Stimulated activated CD4-positive, alpha-beta T cell treated with anti-CD3 and anti-CD28 coated beads, Interleukin-2, amount 100 ng/mL, for 24 hours (primary cell): ENCODE measurements at regions not wholly inside any gene's neighbourhood (a gene's known extent, or its start where the extent isn't known, plus 50 kb on each side); places are given as distances from the start of the nearest gene placed in this dataset.
"Not testable (repeated sequence)": the region's sequence is repeated elsewhere in the genome, so short reads cannot be mapped to it uniquely, and the experiment has no call there.

ENCODE experiments used
- DNase-seq, 2 donors: peaks; one replicate each; pipeline ENCODE4 v3.0.0-alpha.2; 2020

DNA sequence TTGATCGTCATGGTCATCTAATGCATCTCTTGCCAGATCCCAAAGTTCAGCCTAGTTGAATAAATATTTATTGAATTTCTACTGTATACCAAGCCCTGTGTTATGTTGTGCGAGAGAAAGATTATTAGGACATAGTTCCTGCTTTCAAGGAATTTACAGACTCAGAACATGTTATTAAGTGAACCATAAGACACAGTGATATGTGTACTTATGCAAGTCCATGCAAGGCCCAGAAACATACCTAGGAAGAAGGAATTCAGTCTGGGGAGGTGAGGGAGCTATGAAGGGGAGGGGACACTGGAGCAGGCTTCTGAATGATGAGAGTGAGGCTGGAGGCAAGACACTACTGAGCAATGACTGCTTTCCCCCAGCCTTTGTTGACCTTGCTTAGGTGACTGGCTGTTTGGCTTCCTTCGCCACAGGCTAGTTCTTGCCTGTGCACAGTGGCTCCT lies 81.4 kb downstream of the ACAA2 start:
- DNase-seq: no peak

DNA sequence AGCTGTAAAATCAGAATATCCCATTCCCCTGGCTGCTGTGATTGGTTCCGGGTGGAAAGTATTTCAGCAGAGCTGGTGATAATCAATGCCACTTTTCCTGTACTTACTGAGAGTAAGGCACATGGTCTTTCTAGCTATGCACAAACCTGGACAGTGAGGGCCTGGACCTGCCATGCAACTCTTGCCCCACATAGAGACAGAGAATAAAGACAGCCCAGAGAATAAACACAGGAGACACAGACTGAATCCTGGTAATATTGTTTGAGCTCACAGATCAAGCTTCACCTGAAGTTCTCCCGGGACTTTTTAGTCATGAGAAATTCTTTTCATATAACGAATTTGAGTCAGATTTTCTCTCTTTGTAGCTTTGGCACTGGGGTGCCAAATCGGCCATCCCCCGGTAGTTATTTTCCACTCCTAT lies 81.9 kb downstream of the ACAA2 start:
- DNase-seq: no peak

DNA sequence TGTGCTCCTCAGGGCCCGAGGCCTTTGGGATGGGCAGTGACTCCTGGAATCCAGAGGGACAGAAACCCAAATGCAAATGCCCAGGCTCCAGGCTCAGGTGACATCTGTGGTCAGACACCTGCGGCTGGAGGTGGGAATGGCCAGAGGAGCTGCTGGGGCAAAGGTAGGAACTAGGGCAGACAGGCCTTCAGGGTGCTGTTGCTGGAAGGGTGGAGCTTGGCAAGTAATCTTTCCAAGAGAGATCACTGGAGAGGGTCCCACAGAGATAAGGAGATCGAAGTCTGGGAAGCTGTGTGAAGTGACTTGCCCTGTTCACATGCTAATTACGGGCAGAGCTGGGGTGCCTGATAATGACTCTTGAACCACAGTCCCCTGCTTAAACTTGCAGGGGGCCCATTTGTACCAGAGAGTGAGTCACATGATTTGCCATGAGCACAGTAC lies 82.4 kb downstream of the ACAA2 start:
- DNase-seq: no peak

DNA sequence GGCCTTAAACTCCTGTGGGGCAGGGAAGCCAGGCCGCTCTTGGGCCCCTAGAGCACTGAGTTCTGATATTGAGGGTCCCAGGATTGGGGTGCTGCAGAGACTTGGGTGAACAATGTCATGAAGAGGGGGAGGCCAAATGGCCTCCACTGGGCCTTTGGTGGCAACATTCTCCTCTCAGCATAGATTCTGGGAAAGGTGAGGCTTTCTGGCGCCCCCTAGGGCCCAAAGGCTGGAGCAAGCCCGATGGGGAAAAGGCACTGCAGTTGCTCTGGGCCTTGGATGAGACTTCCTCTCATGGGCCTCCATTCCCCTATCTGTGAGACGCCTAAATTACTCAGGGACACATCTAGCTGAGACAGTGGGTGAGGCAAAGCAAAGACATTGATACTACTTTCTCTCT lies 84.8 kb downstream of the ACAA2 start:
- peak; percentile 30 to 65 for DNase-seq

DNA sequence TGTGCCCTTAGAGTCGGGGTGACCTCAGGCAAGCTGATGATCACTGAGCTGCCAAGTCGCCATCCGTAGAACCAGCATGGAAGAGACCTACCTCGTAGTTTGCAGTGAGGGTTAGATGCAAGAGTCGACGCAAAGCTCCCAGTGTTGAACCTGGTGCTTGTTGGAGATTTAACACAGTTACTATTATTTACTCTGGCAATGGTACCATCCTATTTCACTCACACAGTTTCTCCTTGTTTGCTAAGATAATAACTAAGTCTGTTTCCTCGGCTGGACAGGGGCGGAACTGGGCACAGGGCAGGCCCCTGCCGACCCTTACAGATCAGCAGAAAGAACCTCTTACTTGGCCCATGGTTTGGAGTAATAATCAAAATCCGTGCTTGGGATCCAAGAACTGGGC lies 85.5 kb downstream of the ACAA2 start:
- no peak for DNase-seq

DNA sequence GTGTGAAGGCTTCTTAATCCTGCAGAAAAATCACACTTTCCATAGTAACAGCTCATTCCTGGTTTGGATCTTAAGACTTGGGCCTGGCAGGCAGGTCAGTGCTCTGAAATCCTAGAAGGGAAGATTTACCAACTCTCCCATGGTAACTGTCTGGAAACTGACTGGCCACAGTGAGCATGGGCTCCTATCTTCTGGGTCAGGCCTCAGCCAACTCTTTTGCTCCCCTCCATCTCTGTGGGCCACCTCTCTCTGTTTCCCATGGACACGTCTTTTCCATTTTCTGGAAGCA lies 86.7 kb downstream of the ACAA2 start:
- no peak for DNase-seq

DNA sequence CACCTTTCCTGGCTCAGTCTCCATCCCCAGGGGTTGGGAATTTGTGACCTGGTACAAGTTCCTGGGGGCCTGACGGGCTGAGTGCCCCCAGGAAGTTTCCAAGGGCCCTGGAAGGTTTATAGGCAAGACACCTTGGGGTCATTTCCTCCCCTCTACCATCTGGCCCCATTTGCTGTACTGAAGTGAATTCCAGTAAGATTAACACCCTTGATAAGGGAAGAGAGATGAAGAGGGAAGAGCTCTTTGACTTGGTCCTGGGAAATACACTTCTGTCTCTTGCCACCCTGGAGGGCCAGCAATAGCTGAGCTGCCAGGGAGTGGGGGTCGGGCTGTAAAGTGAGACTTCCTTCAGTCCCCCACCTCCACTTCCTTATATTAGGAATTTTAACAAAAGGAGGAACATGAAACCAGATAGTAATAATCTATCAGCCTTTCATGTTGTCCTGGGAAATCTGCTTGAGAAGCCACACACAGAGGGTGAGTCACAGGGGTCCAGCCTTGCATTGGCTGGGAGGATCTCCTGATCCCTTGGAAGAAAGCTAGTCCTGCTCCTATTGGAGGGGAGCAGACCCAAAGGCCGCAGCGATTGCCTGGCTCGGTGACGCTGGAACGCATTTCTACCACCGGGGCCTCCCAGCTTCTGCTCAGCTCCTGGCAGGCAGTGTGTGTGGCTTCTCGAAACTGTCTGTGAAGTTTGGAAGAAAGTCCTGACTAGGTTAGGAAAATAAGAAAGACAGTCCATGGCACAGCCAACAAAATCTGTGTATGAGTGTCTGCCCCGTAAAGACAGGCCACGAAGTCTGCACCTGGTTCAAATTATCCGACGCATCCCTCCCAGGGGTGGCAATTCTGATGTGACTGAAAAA lies 87.3 kb downstream of the ACAA2 start:
- no peak for DNase-seq

DNA sequence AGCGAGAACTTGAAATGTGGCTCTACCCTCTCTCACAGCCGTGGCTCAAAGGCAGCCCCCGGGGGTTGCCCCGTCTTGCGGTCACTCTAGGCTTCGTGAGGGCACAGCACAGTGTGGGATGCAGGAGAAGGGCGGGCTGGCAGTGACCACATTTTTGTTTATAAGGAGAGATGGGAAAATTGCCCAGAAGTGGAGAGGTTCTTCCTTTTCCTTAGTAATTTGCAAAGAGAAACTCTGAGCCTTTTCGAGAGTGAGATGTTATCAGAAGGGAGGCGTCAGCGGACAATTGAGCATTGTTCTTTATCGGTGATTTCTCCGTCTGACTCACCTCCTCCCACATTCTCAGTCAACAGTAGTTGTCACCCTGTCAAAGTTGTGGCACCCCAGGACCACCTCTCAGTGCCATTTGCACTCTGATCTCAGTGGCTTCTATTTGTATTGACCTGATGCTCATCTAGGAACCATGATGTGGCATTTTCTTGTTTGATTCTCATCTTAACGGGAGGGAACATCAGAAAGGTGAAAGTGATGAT lies 89.6 kb downstream of the ACAA2 start:
- DNase-seq: peak; percentile 13 to 21

DNA sequence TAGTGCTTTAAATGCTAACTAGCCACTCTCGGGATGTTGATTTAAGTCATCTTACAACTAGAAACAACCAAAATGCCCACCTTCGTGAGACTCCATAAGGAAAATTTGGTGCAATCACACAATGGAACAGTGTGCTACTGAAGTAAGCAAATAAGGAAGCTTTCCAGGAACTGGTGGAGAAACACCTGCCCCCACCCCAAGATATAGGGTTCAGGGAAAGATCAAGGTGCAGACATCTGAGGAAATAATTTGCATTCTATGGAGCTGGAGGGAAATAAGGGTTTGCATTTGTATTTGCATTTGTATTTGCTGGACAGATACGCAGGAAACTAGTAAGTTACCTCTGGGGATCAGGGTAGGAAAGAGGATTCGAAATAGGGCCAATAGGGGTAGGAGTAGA lies 90.9 kb downstream of the ACAA2 start:
- no peak for DNase-seq

DNA sequence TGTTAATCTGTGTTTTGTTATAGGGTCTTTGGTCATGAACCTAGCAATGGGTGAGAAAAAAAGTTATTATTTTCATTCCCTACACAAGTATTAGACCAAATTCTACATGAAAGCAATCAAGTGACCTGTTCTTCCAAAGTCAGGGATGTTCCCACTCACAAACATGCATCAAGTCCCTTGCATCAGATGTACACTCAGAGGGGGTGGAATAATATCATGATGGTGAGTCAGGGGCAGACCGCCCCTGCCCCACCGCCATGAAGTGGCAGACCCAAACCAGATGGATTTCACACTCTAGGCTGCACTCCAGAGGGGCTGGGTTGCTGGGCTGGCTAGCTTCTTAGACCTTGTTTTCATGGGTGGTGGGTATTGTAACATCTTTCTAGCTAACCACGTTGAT lies 91.4 kb downstream of the ACAA2 start:
- DNase-seq: no peak

DNA sequence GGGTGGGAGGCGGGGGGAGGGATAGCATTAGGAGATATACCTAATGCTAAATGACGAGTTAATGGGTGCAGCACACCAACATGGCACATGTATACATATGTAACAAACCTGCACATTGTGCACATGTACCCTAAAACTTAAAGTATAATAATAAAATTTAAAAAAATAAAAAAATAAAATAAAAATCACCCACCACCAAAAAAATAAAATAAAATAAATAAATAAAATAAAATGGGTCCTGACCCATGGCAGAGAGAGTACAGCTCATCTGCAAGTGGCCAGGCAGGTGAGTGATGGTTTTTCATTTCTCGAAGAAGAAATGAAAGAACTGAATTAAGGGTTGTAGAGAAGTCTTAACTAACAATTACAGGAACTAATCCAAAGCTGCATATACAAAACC lies 92.4 kb downstream of the ACAA2 start:
- not testable (repeated sequence) for DNase-seq

DNA sequence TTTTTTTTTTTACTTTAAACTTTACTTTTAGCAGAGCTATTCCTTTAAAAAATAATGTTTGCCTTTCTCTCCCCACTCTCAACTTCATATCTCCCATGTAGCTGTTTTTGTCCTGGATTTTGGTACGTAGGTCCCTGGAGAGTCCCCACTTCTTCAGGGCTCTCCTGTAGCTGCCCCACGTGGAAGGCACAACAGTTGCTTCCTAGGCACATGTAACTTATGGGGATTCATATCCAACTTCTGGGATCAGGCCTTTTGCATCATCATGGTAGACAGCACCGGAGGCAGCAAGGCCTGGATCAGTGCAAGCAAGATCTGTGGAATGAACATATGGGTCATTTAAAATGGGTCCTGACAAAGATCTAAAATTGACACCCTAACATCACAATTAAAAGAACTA lies 95.7 kb downstream of the ACAA2 start:
- no peak for DNase-seq

DNA sequence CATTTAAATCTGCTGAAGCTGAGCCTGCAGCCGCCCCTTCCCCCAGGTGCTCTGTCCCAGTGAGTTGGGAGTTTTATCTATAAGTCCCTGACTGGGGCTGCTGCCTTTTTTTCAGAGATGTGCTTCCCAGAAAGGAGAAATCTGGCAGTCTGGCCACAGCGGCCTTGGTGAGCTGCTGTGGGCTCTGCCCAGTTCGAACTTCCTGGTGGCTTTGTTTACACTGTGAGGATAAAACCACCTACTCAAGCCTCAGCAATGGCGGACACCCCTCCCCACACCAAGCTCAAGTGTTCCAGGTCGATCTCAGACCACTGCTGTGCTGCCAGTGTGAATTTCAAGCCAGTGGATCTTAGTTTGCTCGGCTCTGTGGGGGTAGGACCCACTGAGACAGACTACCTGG lies 97.3 kb downstream of the ACAA2 start:
- DNase-seq: no peak

DNA sequence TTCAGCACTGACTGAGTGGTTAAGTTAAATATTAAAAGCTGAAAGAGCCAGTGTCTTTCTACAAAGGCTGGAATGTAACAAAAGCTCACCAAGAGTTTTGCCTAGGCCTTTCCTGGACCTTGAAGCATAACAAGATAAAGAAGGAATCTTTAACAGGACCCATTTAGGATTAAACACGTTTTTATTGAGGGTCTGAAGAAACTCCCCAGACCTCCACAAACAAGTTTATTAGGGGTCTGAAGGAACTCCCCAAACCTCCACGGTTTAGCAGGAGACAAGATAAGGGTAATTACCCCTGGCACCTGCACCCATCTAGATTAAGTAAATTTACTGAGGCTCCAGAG lies 104.0 kb downstream of the ACAA2 start:
- no peak for DNase-seq

DNA sequence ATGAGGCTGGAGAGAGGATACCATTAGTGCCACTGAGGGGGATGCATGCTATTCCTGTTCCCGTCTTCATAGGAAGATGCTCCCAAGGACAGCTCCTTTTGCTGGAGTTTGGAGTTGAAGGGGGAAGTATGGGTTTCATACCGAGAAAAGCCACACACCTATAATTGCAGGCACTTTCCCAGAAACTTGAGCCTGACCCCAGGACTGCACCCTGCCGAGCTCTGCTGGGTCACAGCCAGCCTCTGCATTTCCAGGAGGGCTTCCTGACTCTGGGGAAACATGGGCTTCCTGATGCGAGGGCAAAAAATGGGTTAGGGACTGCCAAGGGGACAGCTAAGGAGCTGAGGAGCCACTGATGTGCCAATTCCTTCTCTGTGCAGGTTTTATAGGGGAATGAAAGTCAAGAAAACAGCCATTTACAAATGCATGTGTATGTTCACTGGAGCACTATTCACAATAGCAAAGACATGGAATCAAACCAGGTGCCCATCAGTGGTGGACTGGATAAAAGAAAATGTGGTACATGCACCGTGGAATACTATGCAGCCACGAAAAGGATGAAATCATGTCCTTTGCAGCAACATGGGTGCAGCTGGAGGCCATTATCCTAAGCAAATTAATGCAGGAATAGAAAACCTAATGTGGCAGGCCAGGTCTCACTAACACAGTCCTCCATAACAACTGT lies 104.5 kb downstream of the ACAA2 start:
- no peak for DNase-seq

DNA sequence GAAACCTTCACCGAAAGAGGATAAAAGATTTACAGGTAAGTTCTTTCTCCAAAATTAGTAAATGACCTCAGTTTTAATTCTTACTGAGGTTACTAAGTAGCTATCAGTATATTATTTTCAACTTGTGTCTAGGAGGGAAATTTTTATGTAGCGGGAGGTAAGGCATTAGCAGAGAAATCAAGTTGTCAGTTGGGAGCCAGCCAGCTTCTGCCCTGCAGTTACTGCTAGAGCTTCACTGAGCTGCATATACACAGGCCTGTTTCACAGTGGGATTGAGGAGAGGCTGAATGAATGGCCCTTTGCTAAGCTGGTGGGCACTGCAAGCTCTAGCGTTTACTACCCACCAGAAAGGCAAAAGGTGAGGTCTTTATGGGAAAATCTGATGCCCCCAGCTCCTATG lies 105.7 kb downstream of the ACAA2 start:
- DNase-seq: no peak

DNA sequence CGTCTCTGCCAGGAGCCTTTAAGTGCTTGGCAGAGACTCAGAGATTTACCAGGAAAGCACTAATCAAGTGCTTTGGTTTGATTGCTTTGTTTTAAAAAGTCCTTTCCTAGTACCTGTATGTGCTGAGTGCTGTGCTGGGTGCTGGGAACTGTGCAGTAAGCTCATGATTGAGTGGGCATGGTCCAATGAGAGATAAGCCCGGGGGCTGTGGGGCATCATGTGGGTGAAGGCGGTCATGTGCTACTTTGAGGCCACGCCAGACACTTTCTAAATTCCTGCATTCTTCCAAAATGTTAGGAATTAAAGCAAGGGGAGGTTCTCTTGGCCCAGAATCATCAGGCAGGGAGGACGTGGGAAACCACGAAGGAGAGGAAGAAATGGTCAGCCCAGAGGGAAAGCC lies 109.0 kb downstream of the ACAA2 start:
- DNase-seq: no peak

DNA sequence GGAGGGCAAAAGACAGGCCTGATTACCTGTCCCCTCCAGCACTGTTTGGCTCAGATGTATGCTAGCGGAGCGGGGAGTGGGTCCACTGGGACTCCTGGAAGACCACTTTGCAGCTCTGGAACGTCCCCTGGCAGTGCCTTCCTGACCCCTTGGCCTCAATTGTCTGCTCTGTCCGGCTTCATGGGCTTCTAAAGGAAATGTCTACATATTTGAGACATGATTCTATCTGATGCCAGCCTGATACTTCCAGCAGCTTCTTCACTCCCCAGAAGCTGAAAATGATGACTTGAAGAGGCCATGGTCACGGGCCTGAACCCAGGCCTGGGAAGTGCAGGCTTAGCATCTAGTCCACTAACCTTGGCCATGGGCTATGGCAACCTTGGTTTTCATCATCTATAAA lies 112.1 kb downstream of the ACAA2 start:
- no peak for DNase-seq

DNA sequence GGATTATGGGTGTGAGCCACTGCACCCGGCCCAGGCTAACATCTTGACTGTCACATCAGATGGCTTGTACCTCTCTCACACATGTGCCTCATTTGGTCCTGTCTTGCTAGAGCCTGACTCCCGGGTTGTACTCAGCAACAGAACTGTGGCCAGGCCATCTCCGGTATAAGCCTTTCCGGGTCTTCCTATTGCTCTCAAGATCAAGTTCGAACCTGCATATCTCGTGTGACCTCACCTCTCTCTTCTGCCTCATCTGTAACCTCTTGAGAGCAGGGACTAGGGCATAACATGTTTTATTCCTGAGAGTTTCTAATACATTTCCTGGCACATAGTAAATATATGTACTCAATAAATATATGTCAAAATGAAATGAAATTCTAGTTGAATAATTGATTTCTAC lies 114.0 kb downstream of the ACAA2 start:
- no peak for DNase-seq

DNA sequence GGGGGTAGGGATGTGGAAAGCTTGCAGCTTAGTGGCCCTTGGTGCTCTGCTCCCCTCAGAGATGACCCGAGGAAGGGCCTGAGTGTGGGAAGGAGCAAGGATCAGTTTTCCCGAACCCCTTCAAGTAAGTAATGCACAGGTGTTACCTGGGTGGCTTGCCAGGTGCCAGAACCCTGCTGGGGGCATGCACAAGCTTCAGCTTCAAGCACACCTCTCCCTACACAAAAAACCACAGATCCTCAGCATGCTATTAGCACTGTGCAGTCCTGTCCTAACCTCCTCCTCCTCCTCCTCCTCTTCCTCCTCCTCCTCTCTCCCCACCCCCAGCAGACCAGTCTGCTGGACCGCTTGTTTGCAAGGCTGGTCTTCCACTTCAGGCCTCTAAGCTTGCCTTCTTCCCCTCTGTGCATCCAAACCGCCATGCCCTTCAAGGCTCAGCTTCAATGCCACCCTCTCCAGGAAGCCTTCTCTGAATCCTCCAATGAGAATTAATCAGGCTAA lies 114.8 kb downstream of the ACAA2 start:
- no peak for DNase-seq

DNA sequence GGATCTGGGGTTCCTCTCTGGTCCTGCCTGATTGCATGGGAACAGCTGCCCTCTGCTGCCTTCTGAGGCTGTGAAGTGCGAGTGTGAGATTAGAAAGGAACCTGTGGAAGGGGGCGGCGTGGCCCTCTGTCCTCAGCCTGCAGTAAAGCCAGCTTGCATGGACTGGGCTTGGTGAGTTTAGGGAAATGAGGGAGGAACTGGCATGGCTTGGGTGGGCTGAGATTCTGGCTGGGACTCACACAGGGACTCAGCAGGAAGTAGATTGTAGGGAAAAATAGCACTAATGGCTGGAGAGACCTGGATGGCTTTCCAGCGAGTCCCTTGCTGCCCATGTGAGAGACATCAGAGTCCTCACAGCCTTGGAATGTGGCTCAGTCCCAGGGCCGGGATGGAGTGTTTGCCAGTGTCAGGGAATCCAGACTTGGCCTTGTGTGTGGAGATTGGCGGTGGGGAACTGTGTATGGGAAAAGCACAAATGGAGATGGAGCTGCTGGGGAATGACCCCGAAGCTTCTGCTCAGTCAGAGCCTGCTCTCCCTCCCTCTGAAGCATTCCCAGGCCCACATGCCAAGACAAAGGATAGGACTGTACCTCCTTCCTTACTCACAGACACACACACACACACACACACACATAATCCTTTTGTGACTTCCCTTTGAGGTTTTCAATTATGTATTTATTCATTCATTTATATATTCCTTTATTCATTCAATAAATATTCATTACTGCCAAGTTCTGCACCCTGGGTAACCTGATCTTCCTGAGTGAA lies 115.4 kb downstream of the ACAA2 start:
- no peak for DNase-seq

DNA sequence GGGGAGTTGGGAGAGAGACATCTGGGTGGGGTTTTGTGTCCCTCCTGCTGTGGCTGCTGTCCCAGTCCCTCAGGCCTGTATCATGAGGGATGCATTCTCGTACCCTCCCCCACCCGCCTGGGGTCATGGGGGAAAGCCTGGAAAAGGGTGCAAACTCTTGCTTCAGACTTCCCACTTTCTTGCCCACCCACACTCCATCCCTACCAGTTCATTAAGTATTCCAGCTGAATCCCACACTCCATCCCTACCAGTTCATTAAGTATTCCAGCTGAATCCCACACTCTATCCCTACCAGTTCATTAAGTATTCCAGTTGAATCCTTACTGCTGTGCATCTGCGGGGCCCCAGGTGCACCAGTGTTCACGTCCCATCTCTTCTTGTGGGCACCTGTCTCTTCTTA lies 116.3 kb downstream of the ACAA2 start:
- DNase-seq: no peak

DNA sequence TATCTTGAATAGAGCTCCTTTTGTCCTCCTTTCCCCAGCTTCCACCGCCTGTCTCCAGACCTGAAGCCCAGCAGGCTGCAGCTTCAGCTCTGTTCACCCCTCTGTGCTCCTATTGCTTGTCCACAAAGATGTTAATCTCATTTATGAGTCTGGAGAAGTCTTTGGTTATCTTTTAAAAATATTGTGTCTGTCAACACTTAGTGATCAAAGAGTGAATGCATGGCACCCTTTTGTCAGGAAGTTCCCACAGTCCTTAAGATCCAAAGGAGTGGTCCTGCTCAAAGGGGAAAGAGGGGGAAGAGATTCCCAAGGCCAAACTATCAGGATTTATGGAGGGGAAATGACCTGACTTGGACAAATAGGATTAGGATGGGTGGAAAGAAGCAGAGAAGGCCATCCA lies 118.9 kb downstream of the ACAA2 start:
- DNase-seq: no peak

DNA sequence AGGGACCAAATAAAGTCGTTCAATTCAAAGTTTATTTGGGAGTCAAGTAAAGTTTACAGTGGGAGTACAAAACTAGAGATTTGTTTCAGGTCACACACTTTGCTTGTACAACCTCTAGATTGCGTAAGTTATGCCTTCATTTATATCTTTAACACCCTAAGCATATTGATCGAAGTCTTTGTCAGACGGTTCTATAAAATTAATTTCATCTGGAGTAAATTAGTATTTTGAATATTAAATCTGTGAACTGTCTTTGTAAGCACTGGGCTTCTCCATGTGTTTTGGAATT lies 119.7 kb downstream of the ACAA2 start:
- no peak for DNase-seq
